ENCODE measurements at regions not wholly inside any gene's neighbourhood (a gene's known extent, or its start where the extent isn't known, plus 50 kb on each side); places are given as distances from the start of the nearest gene placed in this dataset.

DNA sequence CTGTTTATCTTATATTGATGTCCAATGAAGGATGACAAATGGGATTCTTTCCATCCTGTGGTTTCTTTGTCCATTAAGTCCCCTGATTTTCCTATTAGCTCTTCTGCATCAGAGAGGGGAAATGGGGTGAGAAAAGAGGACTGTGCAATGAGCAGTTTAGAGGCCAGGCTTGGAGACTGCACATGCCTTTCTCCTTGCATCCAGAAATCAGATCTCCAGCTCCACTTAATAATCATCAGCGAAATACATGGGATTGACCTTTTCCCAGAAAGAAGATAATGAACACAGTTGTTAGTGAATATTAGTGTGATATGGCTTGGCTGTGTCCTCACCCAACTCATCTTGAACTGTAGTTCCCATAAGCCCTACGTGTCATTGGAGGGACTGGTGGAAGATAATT, 697.4 kb downstream of the CBLN2 start:
- TF ChIP-seq TAF1 (IDR thresholded peaks at IDR 0.05; ENCODE audit: low read depth, low read length) (no peak), POLR2AphosphoS5 (IDR thresholded peaks at IDR 0.05; ENCODE audit: low read depth, low read length) (no peak), POLR2A (IDR thresholded peaks at IDR 0.05; ENCODE audit: low read depth, low read length) (no peak), SPI1 (IDR thresholded peaks at IDR 0.05; ENCODE audit: low read depth, low read length) (no peak)

Measured in GM12891 (cell line).